GM23338 (cell line): ENCODE measurements at regions not wholly inside any gene's neighbourhood (a gene's known extent, or its start where the extent isn't known, plus 50 kb on each side); places are given as distances from the start of the nearest gene placed in this dataset.

Experiments used
- EZH2 ChIP-seq: fragments of 200-600 bp; sonication (generic); IDR thresholded peaks from one replicate; pipeline ENCODE4 v1.8.0; 2017; ENCODE audit warnings: antibody characterized with exemption, mild to moderate bottlenecking, low read depth; ENCODE audit not compliant: unreplicated experiment
- EZH2phosphoT487 ChIP-seq: fragments of 200-600 bp; sonication (generic); IDR thresholded peaks from one replicate; pipeline ENCODE4 v1.8.1; 2018; ENCODE audit warnings: antibody characterized with exemption; ENCODE audit not compliant: unreplicated experiment
- JUNB ChIP-seq: IDR thresholded peaks from one replicate; pipeline ENCODE4 v1.6.1; 2016; ENCODE audit warnings: antibody characterized with exemption; ENCODE audit not compliant: unreplicated experiment
- POLR2AphosphoS5 ChIP-seq: IDR thresholded peaks from 2 replicates; pipeline ENCODE4 v1.6.1; 2016; ENCODE audit warnings: antibody characterized with exemption, low read depth
- ZNF114 ChIP-seq: fragments of 250-450 bp; sonication (Bioruptor Pico); IDR thresholded peaks from 2 replicates; pipeline ENCODE4 v1.5.0; 2020; ENCODE audit warnings: mild to moderate bottlenecking, moderate library complexity
- ZNF331 ChIP-seq: fragments of 250-450 bp; sonication (Bioruptor Pico); IDR thresholded peaks from 2 replicates; pipeline ENCODE4 v1.5.0; 2020; ENCODE audit warnings: low read depth, mild to moderate bottlenecking, moderate library complexity
- TF ChIP-seq, protein P1 (sequence below), 2 experiments: fragments of 200-600 bp in 1 of 2; sonication (generic) in 1 of 2; conservative IDR thresholded peaks; 2 replicates each; pipeline versions ENCODE4 v1.5.1 to v1.6.1; 2016 to 2017; ENCODE audit warnings: antibody characterized with exemption in 2 of 2, low read depth in 2 of 2, mild to moderate bottlenecking in 2 of 2, moderate library complexity in 1 of 2
- TF ChIP-seq, protein P2 (sequence below): IDR thresholded peaks from one replicate; pipeline ENCODE4 v1.6.1; 2018; ENCODE audit warnings: antibody characterized with exemption; ENCODE audit not compliant: unreplicated experiment
- TF ChIP-seq, protein P3 (sequence below): fragments of 250-450 bp; sonication (Bioruptor Pico); IDR thresholded peaks from 2 replicates; pipeline ENCODE4 v1.5.0; 2020; ENCODE audit warnings: mild to moderate bottlenecking, moderate library complexity
- TF ChIP-seq, protein P4 (sequence below): IDR thresholded peaks from 2 replicates; pipeline ENCODE4 v1.6.1; 2016; ENCODE audit warnings: antibody characterized with exemption

DNA sequence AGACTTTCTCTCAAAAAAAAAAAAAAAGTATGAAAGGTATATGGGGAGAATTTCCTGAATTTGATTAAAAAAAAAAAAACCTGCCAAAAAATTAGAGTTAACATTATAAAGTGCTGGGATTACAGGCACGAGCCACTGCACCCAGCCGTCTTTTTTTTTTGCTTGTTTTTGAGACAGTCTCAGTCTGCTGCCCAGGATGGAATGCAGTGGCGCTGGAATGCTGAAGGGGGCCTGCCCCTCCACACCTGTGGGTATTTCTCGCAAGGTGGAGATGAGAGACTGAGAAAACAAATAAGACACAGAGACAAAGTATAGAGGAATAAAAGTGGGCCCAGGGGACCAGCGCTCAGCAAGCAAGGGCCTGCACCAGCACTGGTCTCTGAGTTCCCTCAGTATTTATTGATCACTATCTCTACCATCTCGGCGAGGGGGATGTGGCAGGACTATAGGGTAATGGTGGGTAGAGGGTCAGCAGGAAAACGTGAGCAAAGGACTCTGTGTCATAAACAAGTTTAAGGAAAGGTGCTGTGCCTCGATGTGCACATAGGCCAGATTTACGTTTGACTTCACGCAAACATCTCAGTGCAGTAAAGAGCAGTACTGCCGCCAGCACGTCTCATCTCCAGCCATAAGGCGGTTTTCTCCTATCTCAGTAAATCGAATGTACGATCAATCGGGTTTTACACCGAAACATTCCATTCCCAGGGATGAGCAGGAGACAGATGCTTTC lies 117.2 kb downstream of the GOSR1 start:
- TF ChIP-seq, protein P1, sequence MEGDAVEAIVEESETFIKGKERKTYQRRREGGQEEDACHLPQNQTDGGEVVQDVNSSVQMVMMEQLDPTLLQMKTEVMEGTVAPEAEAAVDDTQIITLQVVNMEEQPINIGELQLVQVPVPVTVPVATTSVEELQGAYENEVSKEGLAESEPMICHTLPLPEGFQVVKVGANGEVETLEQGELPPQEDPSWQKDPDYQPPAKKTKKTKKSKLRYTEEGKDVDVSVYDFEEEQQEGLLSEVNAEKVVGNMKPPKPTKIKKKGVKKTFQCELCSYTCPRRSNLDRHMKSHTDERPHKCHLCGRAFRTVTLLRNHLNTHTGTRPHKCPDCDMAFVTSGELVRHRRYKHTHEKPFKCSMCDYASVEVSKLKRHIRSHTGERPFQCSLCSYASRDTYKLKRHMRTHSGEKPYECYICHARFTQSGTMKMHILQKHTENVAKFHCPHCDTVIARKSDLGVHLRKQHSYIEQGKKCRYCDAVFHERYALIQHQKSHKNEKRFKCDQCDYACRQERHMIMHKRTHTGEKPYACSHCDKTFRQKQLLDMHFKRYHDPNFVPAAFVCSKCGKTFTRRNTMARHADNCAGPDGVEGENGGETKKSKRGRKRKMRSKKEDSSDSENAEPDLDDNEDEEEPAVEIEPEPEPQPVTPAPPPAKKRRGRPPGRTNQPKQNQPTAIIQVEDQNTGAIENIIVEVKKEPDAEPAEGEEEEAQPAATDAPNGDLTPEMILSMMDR (conservative IDR thresholded peaks at IDR 0.05; ENCODE audit: low read depth in 2 of 2): no peak
- TF ChIP-seq EZH2: no peak
- TF ChIP-seq, protein P2, sequence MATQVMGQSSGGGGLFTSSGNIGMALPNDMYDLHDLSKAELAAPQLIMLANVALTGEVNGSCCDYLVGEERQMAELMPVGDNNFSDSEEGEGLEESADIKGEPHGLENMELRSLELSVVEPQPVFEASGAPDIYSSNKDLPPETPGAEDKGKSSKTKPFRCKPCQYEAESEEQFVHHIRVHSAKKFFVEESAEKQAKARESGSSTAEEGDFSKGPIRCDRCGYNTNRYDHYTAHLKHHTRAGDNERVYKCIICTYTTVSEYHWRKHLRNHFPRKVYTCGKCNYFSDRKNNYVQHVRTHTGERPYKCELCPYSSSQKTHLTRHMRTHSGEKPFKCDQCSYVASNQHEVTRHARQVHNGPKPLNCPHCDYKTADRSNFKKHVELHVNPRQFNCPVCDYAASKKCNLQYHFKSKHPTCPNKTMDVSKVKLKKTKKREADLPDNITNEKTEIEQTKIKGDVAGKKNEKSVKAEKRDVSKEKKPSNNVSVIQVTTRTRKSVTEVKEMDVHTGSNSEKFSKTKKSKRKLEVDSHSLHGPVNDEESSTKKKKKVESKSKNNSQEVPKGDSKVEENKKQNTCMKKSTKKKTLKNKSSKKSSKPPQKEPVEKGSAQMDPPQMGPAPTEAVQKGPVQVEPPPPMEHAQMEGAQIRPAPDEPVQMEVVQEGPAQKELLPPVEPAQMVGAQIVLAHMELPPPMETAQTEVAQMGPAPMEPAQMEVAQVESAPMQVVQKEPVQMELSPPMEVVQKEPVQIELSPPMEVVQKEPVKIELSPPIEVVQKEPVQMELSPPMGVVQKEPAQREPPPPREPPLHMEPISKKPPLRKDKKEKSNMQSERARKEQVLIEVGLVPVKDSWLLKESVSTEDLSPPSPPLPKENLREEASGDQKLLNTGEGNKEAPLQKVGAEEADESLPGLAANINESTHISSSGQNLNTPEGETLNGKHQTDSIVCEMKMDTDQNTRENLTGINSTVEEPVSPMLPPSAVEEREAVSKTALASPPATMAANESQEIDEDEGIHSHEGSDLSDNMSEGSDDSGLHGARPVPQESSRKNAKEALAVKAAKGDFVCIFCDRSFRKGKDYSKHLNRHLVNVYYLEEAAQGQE: no peak
- TF ChIP-seq JUNB: no peak
- TF ChIP-seq POLR2AphosphoS5: no peak
- no peak for TF ChIP-seq EZH2phosphoT487
- TF ChIP-seq ZNF114 (CRISPR knock-in tag): no peak
- TF ChIP-seq, protein P3, sequence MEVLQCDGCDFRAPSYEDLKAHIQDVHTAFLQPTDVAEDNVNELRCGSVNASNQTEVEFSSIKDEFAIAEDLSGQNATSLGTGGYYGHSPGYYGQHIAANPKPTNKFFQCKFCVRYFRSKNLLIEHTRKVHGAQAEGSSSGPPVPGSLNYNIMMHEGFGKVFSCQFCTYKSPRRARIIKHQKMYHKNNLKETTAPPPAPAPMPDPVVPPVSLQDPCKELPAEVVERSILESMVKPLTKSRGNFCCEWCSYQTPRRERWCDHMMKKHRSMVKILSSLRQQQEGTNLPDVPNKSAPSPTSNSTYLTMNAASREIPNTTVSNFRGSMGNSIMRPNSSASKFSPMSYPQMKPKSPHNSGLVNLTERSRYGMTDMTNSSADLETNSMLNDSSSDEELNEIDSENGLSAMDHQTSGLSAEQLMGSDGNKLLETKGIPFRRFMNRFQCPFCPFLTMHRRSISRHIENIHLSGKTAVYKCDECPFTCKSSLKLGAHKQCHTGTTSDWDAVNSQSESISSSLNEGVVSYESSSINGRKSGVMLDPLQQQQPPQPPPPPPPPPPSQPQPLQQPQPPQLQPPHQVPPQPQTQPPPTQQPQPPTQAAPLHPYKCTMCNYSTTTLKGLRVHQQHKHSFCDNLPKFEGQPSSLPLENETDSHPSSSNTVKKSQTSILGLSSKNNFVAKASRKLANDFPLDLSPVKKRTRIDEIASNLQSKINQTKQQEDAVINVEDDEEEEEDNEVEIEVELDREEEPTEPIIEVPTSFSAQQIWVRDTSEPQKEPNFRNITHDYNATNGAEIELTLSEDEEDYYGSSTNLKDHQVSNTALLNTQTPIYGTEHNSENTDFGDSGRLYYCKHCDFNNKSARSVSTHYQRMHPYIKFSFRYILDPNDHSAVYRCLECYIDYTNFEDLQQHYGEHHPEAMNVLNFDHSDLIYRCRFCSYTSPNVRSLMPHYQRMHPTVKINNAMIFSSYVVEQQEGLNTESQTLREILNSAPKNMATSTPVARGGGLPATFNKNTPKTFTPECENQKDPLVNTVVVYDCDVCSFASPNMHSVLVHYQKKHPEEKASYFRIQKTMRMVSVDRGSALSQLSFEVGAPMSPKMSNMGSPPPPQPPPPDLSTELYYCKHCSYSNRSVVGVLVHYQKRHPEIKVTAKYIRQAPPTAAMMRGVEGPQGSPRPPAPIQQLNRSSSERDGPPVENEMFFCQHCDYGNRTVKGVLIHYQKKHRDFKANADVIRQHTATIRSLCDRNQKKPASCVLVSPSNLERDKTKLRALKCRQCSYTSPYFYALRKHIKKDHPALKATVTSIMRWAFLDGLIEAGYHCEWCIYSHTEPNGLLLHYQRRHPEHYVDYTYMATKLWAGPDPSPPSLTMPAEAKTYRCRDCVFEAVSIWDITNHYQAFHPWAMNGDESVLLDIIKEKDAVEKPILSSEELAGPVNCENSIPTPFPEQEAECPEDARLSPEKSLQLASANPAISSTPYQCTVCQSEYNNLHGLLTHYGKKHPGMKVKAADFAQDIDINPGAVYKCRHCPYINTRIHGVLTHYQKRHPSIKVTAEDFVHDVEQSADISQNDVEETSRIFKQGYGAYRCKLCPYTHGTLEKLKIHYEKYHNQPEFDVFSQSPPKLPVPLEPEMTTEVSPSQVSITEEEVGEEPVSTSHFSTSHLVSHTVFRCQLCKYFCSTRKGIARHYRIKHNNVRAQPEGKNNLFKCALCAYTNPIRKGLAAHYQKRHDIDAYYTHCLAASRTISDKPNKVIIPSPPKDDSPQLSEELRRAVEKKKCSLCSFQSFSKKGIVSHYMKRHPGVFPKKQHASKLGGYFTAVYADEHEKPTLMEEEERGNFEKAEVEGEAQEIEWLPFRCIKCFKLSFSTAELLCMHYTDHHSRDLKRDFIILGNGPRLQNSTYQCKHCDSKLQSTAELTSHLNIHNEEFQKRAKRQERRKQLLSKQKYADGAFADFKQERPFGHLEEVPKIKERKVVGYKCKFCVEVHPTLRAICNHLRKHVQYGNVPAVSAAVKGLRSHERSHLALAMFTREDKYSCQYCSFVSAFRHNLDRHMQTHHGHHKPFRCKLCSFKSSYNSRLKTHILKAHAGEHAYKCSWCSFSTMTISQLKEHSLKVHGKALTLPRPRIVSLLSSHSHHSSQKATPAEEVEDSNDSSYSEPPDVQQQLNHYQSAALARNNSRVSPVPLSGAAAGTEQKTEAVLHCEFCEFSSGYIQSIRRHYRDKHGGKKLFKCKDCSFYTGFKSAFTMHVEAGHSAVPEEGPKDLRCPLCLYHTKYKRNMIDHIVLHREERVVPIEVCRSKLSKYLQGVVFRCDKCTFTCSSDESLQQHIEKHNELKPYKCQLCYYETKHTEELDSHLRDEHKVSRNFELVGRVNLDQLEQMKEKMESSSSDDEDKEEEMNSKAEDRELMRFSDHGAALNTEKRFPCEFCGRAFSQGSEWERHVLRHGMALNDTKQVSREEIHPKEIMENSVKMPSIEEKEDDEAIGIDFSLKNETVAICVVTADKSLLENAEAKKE (CRISPR knock-in tag): no peak
- no peak for TF ChIP-seq ZNF331 (CRISPR knock-in tag)
- TF ChIP-seq, protein P4, sequence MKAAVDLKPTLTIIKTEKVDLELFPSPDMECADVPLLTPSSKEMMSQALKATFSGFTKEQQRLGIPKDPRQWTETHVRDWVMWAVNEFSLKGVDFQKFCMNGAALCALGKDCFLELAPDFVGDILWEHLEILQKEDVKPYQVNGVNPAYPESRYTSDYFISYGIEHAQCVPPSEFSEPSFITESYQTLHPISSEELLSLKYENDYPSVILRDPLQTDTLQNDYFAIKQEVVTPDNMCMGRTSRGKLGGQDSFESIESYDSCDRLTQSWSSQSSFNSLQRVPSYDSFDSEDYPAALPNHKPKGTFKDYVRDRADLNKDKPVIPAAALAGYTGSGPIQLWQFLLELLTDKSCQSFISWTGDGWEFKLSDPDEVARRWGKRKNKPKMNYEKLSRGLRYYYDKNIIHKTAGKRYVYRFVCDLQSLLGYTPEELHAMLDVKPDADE: no peak
